ENCODE measurements at regions not wholly inside any gene's neighbourhood (a gene's known extent, or its start where the extent isn't known, plus 50 kb on each side); places are given as distances from the start of the nearest gene placed in this dataset.

GRCh38 chr13:89796196-89796595 is 1551.3 kb upstream of the MIR17HG start:
- no peaks in the 10 kb centered on the region for H3K9me2 ChIP-seq (replicated peaks; ENCODE audit: control insufficient read depth, low read length)
- no peak overlapping the region for H3K27ac ChIP-seq (ENCODE audit: low read depth, low read length)
- no peaks in the 10 kb centered on the region for H3K79me2 ChIP-seq (ENCODE audit: control insufficient read depth, low read length)
- H3K9me3 ChIP-seq (ENCODE audit: control insufficient read depth, insufficient read depth, low read length), result no peaks in the 10 kb centered on the region
- no peak overlapping the region for H3K4me3 ChIP-seq (ENCODE audit: low read length)
- H3K36me3 ChIP-seq (ENCODE audit: control insufficient read depth, low read length), result no peaks in the 10 kb centered on the region
- no peaks in the 10 kb centered on the region for H3K4me1 ChIP-seq (ENCODE audit: control insufficient read depth, low read length)
- H3K27me3 ChIP-seq (ENCODE audit: control insufficient read depth, low read length), result no peaks in the 10 kb centered on the region
- TF ChIP-seq EZH2phosphoT487 (IDR thresholded peaks at IDR 0.05; ENCODE audit: borderline replicate concordance, low read length), result no peak
- TF ChIP-seq, protein P1, sequence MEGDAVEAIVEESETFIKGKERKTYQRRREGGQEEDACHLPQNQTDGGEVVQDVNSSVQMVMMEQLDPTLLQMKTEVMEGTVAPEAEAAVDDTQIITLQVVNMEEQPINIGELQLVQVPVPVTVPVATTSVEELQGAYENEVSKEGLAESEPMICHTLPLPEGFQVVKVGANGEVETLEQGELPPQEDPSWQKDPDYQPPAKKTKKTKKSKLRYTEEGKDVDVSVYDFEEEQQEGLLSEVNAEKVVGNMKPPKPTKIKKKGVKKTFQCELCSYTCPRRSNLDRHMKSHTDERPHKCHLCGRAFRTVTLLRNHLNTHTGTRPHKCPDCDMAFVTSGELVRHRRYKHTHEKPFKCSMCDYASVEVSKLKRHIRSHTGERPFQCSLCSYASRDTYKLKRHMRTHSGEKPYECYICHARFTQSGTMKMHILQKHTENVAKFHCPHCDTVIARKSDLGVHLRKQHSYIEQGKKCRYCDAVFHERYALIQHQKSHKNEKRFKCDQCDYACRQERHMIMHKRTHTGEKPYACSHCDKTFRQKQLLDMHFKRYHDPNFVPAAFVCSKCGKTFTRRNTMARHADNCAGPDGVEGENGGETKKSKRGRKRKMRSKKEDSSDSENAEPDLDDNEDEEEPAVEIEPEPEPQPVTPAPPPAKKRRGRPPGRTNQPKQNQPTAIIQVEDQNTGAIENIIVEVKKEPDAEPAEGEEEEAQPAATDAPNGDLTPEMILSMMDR (IDR thresholded peaks at IDR 0.05; ENCODE audit: low read depth, low read length, poor library complexity, severe bottlenecking), result no peak
- no peaks in the 10 kb centered on the region for H4K20me1 ChIP-seq (ENCODE audit: control insufficient read depth, insufficient read depth, low read depth, low read length)
- H3F3A ChIP-seq (ENCODE audit: control insufficient read depth, insufficient read depth), result no peaks in the 10 kb centered on the region
- H3K4me2 ChIP-seq (ENCODE audit: low read length), result no peak overlapping the region

GRCh38 chr13:89803839-89804238 is 1543.6 kb upstream of the MIR17HG start:
- H3K9me3 ChIP-seq (ENCODE audit: control insufficient read depth, insufficient read depth, low read length), result no peaks in the 10 kb centered on the region
- TF ChIP-seq, protein P1 (IDR thresholded peaks at IDR 0.05; ENCODE audit: low read depth, low read length, poor library complexity, severe bottlenecking), result no peak
- no peak for TF ChIP-seq EZH2phosphoT487 (IDR thresholded peaks at IDR 0.05; ENCODE audit: borderline replicate concordance, low read length)
- H3K4me2 ChIP-seq (ENCODE audit: low read length), result no peak overlapping the region
- no peaks in the 10 kb centered on the region for H3K4me1 ChIP-seq (ENCODE audit: control insufficient read depth, low read length)
- H3K27me3 ChIP-seq (ENCODE audit: control insufficient read depth, low read length), result no peaks in the 10 kb centered on the region
- H3K36me3 ChIP-seq (ENCODE audit: control insufficient read depth, low read length), result no peaks in the 10 kb centered on the region
- no peaks in the 10 kb centered on the region for H4K20me1 ChIP-seq (ENCODE audit: control insufficient read depth, insufficient read depth, low read depth, low read length)
- H3K4me3 ChIP-seq (ENCODE audit: low read length), result no peak overlapping the region
- no peaks in the 10 kb centered on the region for H3F3A ChIP-seq (ENCODE audit: control insufficient read depth, insufficient read depth)
- H3K9me2 ChIP-seq (replicated peaks; ENCODE audit: control insufficient read depth, low read length), result no peaks in the 10 kb centered on the region
- no peaks in the 10 kb centered on the region for H3K79me2 ChIP-seq (ENCODE audit: control insufficient read depth, low read length)
- no peak overlapping the region for H3K27ac ChIP-seq (ENCODE audit: low read depth, low read length)

- H4K20me1 ChIP-seq (ENCODE audit: control insufficient read depth, insufficient read depth, low read depth, low read length), result no peaks in the 10 kb centered on the region
- no peak overlapping the region for H3K4me2 ChIP-seq (ENCODE audit: low read length)
- H3K4me3 ChIP-seq (ENCODE audit: low read length), result no peak overlapping the region
- no peaks in the 10 kb centered on the region for H3K9me3 ChIP-seq (ENCODE audit: control insufficient read depth, insufficient read depth, low read length)
- H3K4me1 ChIP-seq (ENCODE audit: control insufficient read depth, low read length), result no peaks in the 10 kb centered on the region
- H3K36me3 ChIP-seq (ENCODE audit: control insufficient read depth, low read length), result no peaks in the 10 kb centered on the region
- no peaks in the 10 kb centered on the region for H3K27me3 ChIP-seq (ENCODE audit: control insufficient read depth, low read length)
- H3K9me2 ChIP-seq (replicated peaks; ENCODE audit: control insufficient read depth, low read length), result no peaks in the 10 kb centered on the region
- H3K79me2 ChIP-seq (ENCODE audit: control insufficient read depth, low read length), result no peaks in the 10 kb centered on the region
- H3K27ac ChIP-seq (ENCODE audit: low read depth, low read length), result no peak overlapping the region
- H3F3A ChIP-seq (ENCODE audit: control insufficient read depth, insufficient read depth), result no peaks in the 10 kb centered on the region
- TF ChIP-seq, protein P1 (IDR thresholded peaks at IDR 0.05; ENCODE audit: low read depth, low read length, poor library complexity, severe bottlenecking), result no peak
- no peak for TF ChIP-seq EZH2phosphoT487 (IDR thresholded peaks at IDR 0.05; ENCODE audit: borderline replicate concordance, low read length)
Observed at GRCh38 chr13:89806594-89806993, 1540.9 kb upstream of the MIR17HG start.

DNA sequence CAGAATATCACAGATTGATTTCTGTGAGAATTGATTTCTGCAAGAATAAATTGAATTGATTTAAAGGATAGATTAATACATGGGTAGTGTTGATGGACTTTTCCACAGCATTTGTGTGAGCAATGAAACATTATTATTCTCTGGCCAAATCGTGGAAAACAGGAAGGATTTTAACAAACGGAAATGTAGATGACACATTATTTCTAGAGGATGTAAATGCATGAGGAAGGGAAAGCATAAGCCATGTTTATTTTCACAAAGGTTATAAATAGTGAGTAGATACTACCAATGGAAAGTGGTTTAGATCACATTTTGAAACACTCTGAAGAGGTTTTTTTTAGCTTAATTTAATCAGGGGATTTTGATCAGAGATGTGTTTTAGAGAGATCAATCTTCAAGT is 1534.6 kb upstream of the MIR17HG start:
- Histone ChIP-seq H3K36me3 (ENCODE audit: control insufficient read depth, low read length) (no peaks in the 10 kb centered on the region), H3K9me3 (ENCODE audit: control insufficient read depth, insufficient read depth, low read length) (no peaks in the 10 kb centered on the region), H3K9me2 (replicated peaks; ENCODE audit: control insufficient read depth, low read length) (no peaks in the 10 kb centered on the region), H3K27ac (ENCODE audit: low read depth, low read length) (no peak overlapping the region), H3K27me3 (ENCODE audit: control insufficient read depth, low read length) (no peaks in the 10 kb centered on the region), H3K79me2 (ENCODE audit: control insufficient read depth, low read length) (no peaks in the 10 kb centered on the region), H3K4me1 (ENCODE audit: control insufficient read depth, low read length) (no peaks in the 10 kb centered on the region), H3K4me2 (ENCODE audit: low read length) (no peak overlapping the region), H3F3A (ENCODE audit: control insufficient read depth, insufficient read depth) (no peaks in the 10 kb centered on the region), H3K4me3 (ENCODE audit: low read length) (no peak overlapping the region), H4K20me1 (ENCODE audit: control insufficient read depth, insufficient read depth, low read depth, low read length) (no peaks in the 10 kb centered on the region)
- no peak for TF ChIP-seq EZH2phosphoT487 (IDR thresholded peaks at IDR 0.05; ENCODE audit: borderline replicate concordance, low read length)
